ENCODE measurements at regions not wholly inside any gene's neighbourhood (a gene's known extent, or its start where the extent isn't known, plus 50 kb on each side); places are given as distances from the start of the nearest gene placed in this dataset.

- no peaks in the 10 kb centered on the region for H3K9me3 ChIP-seq
- no peaks in the 10 kb centered on the region for H3K36me3 ChIP-seq
- no peaks in the 10 kb centered on the region for H3K4me1 ChIP-seq
- H3K27ac ChIP-seq (replicated peaks in 1 of 4): no peak overlapping the region
- intact Hi-C loops (cut with DNase I): no loop called here
- WGBS: 87% methylated on average over 3 of the region's 3 CpGs
- no peaks in the 10 kb centered on the region for H3K27me3 ChIP-seq
- H3K4me3 ChIP-seq: no peak overlapping the region
- DNase-seq (ENCODE audit: extremely low spot score): no peak
- TF ChIP-seq EP300 (IDR thresholded peaks at IDR 0.05): no peak
- no peak for TF ChIP-seq CTCF (IDR thresholded peaks at IDR 0.05)
- TF ChIP-seq POLR2AphosphoS5 (IDR thresholded peaks at IDR 0.05): no peak
- no peak for TF ChIP-seq POLR2A (IDR thresholded peaks at IDR 0.05; ENCODE audit: low read depth)
Observed at GRCh38 chr4:188714907-188715306, 575.7 kb downstream of the TRIML1 start.

GRCh38 chr4:188717661-188718060 is 578.4 kb downstream of the TRIML1 start:
- TF ChIP-seq EP300 (IDR thresholded peaks at IDR 0.05): no peak
- TF ChIP-seq POLR2AphosphoS5 (IDR thresholded peaks at IDR 0.05): no peak
- no peak for TF ChIP-seq CTCF (IDR thresholded peaks at IDR 0.05)
- no peak for TF ChIP-seq POLR2A (IDR thresholded peaks at IDR 0.05; ENCODE audit: low read depth)
- WGBS: 86% methylated on average over 2 of the region's 2 CpGs
- intact Hi-C loops (cut with DNase I): no loop called here

GRCh38 chr4:188719794-188720193 is 580.6 kb downstream of the TRIML1 start:
- Histone ChIP-seq H3K9me3 (no peaks in the 10 kb centered on the region), H3K4me1 (no peaks in the 10 kb centered on the region), H3K4me3 (no peak overlapping the region), H3K27me3 (no peaks in the 10 kb centered on the region), H3K36me3 (no peaks in the 10 kb centered on the region), H3K27ac (replicated peaks in 1 of 4) (no peak overlapping the region)
- DNase-seq (ENCODE audit: extremely low spot score): no peak
- TF ChIP-seq POLR2A (IDR thresholded peaks at IDR 0.05; ENCODE audit: low read depth) (no peak), CTCF (IDR thresholded peaks at IDR 0.05) (no peak), EP300 (IDR thresholded peaks at IDR 0.05) (no peak), POLR2AphosphoS5 (IDR thresholded peaks at IDR 0.05) (no peak)
- intact Hi-C loops (cut with DNase I): no loop called here
- WGBS: 100% methylated on average over 1 of the region's 1 CpG

More at GRCh38 chr4:188717661-188718060, 578.4 kb downstream of the TRIML1 start:
- H3K4me3 ChIP-seq: no peak overlapping the region
- H3K27ac ChIP-seq (replicated peaks in 1 of 4): no peak overlapping the region
- no peaks in the 10 kb centered on the region for H3K9me3 ChIP-seq
- no peaks in the 10 kb centered on the region for H3K27me3 ChIP-seq
- no peaks in the 10 kb centered on the region for H3K36me3 ChIP-seq
- no peak for DNase-seq (ENCODE audit: extremely low spot score)
- no peaks in the 10 kb centered on the region for H3K4me1 ChIP-seq

- intact Hi-C loops (cut with DNase I): no loop called here
- Histone ChIP-seq H3K9me3 (no peaks in the 10 kb centered on the region), H3K27ac (replicated peaks in 1 of 4) (no peak overlapping the region), H3K36me3 (no peaks in the 10 kb centered on the region), H3K27me3 (no peaks in the 10 kb centered on the region), H3K4me3 (no peak overlapping the region), H3K4me1 (peaks cover 0 to 8% (median 2%) of the 10 kb centered on the region in 4 donors)
- no peak for DNase-seq (ENCODE audit: extremely low spot score)
- TF ChIP-seq CTCF (IDR thresholded peaks at IDR 0.05) (no peak), POLR2A (IDR thresholded peaks at IDR 0.05; ENCODE audit: low read depth) (no peak), POLR2AphosphoS5 (IDR thresholded peaks at IDR 0.05) (no peak), EP300 (IDR thresholded peaks at IDR 0.05) (no peak)
Observed at GRCh38 chr4:188722911-188723310, 583.7 kb downstream of the TRIML1 start.

GRCh38 chr4:188727746-188728145 is 588.5 kb downstream of the TRIML1 start:
- H3K36me3 ChIP-seq: no peaks in the 10 kb centered on the region
- 65% methylated on average over 1 of the region's 1 CpG for WGBS
- no peaks in the 10 kb centered on the region for H3K9me3 ChIP-seq
- TF ChIP-seq CTCF (IDR thresholded peaks at IDR 0.05) (no peak), POLR2AphosphoS5 (IDR thresholded peaks at IDR 0.05) (no peak), EP300 (IDR thresholded peaks at IDR 0.05) (no peak), POLR2A (IDR thresholded peaks at IDR 0.05; ENCODE audit: low read depth) (no peak)
- H3K4me1 ChIP-seq: peaks cover 0 to 16% (median 2%) of the 10 kb centered on the region in 4 donors
- H3K27ac ChIP-seq (replicated peaks in 1 of 4): no peak overlapping the region
- H3K27me3 ChIP-seq: no peaks in the 10 kb centered on the region
- DNase-seq (ENCODE audit: extremely low spot score): no peak
- intact Hi-C loops (cut with DNase I): no loop called here
- H3K4me3 ChIP-seq: no peak overlapping the region
